HG02588 (cell line): ENCODE measurements at regions not wholly inside any gene's neighbourhood (a gene's known extent, or its start where the extent isn't known, plus 50 kb on each side); places are given as distances from the start of the nearest gene placed in this dataset.

Experiments used
- ATAC-seq: cut with Tn5 transposase; IDR thresholded peaks from one replicate; pipeline ENCODE4 v1.9.1; 2021; ENCODE audit warnings: mild to moderate bottlenecking, moderate library complexity; ENCODE audit not compliant: unreplicated experiment

DNA sequence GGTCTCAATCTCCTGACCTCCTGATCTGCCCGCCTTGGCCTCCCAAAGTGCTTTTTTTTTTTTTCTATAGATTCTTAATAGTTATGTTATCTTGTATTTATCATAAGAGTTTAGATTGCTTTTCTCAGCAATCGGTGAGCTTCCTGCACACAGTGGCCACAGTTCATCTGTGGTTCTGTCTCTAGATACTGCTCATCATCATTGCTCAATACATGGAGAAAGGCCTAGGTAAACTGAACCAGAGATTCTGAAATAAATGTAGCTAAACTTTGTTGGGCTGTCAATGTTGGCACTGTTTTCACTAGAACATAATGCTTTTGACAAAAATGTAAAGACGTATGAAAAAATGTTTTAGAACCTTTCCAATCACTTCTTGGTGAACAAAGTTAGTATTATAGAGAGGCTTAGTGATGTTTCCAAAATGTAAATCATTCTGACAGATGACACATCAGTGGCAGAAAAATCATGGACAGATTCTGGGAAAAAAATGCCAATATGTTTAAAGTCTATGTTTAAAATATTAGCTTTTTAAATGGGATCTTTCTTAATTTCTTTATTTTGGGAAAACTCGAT lies 50.0 kb upstream of the LIMCH1 start:
- ATAC-seq, result no peak
